ENCODE measurements at regions not wholly inside any gene's neighbourhood (a gene's known extent, or its start where the extent isn't known, plus 50 kb on each side); places are given as distances from the start of the nearest gene placed in this dataset.

GRCh38 chrX:43350935-43351334 lies 305.2 kb upstream of the MAOA start:
- TF ChIP-seq CTCF (IDR thresholded peaks at IDR 0.05) (no peak), POLR2A (IDR thresholded peaks at IDR 0.05) (no peak), POLR2AphosphoS5 (IDR thresholded peaks at IDR 0.05) (no peak)
